ENCODE measurements at regions not wholly inside any gene's neighbourhood (a gene's known extent, or its start where the extent isn't known, plus 50 kb on each side); places are given as distances from the start of the nearest gene placed in this dataset.

GRCh38 chr18:37997695-37998094 lies 432.1 kb upstream of the CELF4 start (continued):
- TF ChIP-seq CTCF (IDR thresholded peaks at IDR 0.05; ENCODE audit: control extremely low read depth in 1 of 3, insufficient read depth in 1 of 3, low read depth in 1 of 3, low read length in 3 of 3) (no peak), BRCA1 (IDR thresholded peaks at IDR 0.05; ENCODE audit: low read depth, low read length) (no peak), KDM4A (IDR thresholded peaks at IDR 0.05; ENCODE audit: low read depth, low read length, severe bottlenecking) (no peak), SP1 (IDR thresholded peaks at IDR 0.05; ENCODE audit: low read depth, low read length) (no peak), SIN3A (conservative IDR thresholded peaks at IDR 0.05 in 1 of 2, IDR thresholded peaks at IDR 0.05 in 1 of 2; ENCODE audit: low read depth in 1 of 2, low read length in 2 of 2) (no peak), HDAC6 (IDR thresholded peaks at IDR 0.05; ENCODE audit: low read depth, low read length) (no peak), ATF2 (IDR thresholded peaks at IDR 0.05; ENCODE audit: low read length) (no peak)

Data from H1 (cell line).